Kidney capillary endothelial cell (primary cell): ENCODE measurements at regions not wholly inside any gene's neighbourhood (a gene's known extent, or its start where the extent isn't known, plus 50 kb on each side); places are given as distances from the start of the nearest gene placed in this dataset.

Experiments used
- DNase-seq: peaks from one replicate; pipeline ENCODE4 v3.0.0-alpha.2; 2018; ENCODE audit warnings: low spot score

- DNase-seq: peak; percentile 46
Observed at GRCh38 chr5:10876006-10876744, 115.1 kb upstream of the DAP start.

GRCh38 chr5:10875201-10875768 lies 114.3 kb upstream of the DAP start:
- no peak for DNase-seq

- no peak for DNase-seq
Observed at GRCh38 chr5:10874541-10874940, 113.5 kb upstream of the DAP start.

- no peak for DNase-seq
Observed at GRCh38 chr5:10870791-10871190, 109.8 kb upstream of the DAP start.

- DNase-seq: no peak
Observed at GRCh38 chr5:10868956-10869355, 107.9 kb upstream of the DAP start.

- DNase-seq: no peak
Observed at GRCh38 chr5:10867389-10868303, 106.6 kb upstream of the DAP start.

GRCh38 chr5:10866913-10867312 lies 105.9 kb upstream of the DAP start:
- no peak for DNase-seq

GRCh38 chr5:10863763-10864383 lies 102.8 kb upstream of the DAP start:
- peak; percentile 62 for DNase-seq

- DNase-seq: no peak
Observed at GRCh38 chr5:10862085-10862484, 101.1 kb upstream of the DAP start.

- no peak for DNase-seq
Observed at GRCh38 chr5:10861423-10861790, 100.4 kb upstream of the DAP start.

- DNase-seq: no peak
Observed at GRCh38 chr5:10860645-10861422, 99.8 kb upstream of the DAP start.

- no peak for DNase-seq
Observed at GRCh38 chr5:10860196-10860543, 99.1 kb upstream of the DAP start.

- no peak for DNase-seq
Observed at GRCh38 chr5:10859393-10860195, 98.6 kb upstream of the DAP start.

- no peak for DNase-seq
Observed at GRCh38 chr5:10858945-10859344, 97.9 kb upstream of the DAP start.

GRCh38 chr5:10858307-10858706 lies 97.3 kb upstream of the DAP start:
- no peak for DNase-seq

- no peak for DNase-seq
Observed at GRCh38 chr5:10857338-10857733, 96.3 kb upstream of the DAP start.

GRCh38 chr5:10856683-10857337 lies 95.8 kb upstream of the DAP start:
- peak; percentile 35 for DNase-seq

- no peak for DNase-seq
Observed at GRCh38 chr5:10856071-10856470, 95.0 kb upstream of the DAP start.

GRCh38 chr5:10854506-10855277 lies 93.7 kb upstream of the DAP start:
- no peak for DNase-seq

- no peak for DNase-seq
Observed at GRCh38 chr5:10853154-10853553, 92.1 kb upstream of the DAP start.
